ENCODE measurements at regions not wholly inside any gene's neighbourhood (a gene's known extent, or its start where the extent isn't known, plus 50 kb on each side); places are given as distances from the start of the nearest gene placed in this dataset.

DNA sequence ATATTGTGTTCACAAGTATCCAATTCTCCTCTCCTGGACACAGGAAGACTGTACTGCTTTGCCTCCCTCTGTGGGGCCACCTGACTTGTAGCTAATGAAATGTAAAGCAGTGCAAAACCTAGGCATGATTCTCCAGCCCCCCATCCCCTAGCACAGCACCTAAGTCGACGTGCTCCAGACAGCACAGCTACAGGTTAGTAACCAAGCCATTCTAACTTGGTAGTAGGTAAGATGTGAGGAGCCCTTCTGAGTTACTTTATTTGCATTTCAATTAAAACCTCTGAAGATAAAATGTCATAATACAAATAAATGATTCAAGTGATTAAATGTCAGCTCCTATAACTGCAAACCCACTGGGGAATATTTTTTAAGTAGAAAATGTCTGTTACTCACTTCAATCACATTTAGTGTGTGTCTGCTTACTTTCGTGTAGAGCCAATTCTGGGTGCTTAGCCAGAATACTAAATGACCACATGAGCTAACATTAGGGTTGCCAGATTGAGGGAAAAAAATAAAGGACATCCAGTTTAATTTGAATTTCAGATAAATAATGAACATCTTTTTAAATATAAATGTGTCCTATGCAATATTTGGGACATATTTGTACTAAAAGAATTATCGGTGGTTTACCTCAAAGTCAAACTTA, 64.8 kb upstream of the HIF1A start:
- TF ChIP-seq, protein P1, sequence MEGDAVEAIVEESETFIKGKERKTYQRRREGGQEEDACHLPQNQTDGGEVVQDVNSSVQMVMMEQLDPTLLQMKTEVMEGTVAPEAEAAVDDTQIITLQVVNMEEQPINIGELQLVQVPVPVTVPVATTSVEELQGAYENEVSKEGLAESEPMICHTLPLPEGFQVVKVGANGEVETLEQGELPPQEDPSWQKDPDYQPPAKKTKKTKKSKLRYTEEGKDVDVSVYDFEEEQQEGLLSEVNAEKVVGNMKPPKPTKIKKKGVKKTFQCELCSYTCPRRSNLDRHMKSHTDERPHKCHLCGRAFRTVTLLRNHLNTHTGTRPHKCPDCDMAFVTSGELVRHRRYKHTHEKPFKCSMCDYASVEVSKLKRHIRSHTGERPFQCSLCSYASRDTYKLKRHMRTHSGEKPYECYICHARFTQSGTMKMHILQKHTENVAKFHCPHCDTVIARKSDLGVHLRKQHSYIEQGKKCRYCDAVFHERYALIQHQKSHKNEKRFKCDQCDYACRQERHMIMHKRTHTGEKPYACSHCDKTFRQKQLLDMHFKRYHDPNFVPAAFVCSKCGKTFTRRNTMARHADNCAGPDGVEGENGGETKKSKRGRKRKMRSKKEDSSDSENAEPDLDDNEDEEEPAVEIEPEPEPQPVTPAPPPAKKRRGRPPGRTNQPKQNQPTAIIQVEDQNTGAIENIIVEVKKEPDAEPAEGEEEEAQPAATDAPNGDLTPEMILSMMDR (IDR thresholded peaks at IDR 0.05) = no peak
- TF ChIP-seq MAFK (IDR thresholded peaks at IDR 0.05; ENCODE audit: partially characterized antibody) = no peak
- no peak for TF ChIP-seq RFX5 (IDR thresholded peaks at IDR 0.05)
- TF ChIP-seq RAD21 (conservative IDR thresholded peaks at IDR 0.05 in 1 of 2, IDR thresholded peaks at IDR 0.05 in 1 of 2) = no peak
- TF ChIP-seq, protein P2, sequence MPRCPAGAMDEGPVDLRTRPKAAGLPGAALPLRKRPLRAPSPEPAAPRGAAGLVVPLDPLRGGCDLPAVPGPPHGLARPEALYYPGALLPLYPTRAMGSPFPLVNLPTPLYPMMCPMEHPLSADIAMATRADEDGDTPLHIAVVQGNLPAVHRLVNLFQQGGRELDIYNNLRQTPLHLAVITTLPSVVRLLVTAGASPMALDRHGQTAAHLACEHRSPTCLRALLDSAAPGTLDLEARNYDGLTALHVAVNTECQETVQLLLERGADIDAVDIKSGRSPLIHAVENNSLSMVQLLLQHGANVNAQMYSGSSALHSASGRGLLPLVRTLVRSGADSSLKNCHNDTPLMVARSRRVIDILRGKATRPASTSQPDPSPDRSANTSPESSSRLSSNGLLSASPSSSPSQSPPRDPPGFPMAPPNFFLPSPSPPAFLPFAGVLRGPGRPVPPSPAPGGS (IDR thresholded peaks at IDR 0.05) = no peak
- no peak for TF ChIP-seq ESRRA (IDR thresholded peaks at IDR 0.05; ENCODE audit: borderline replicate concordance, low read length)
- TF ChIP-seq MYC (IDR thresholded peaks at IDR 0.05; ENCODE audit: borderline replicate concordance, low read length) = no peak
- TF ChIP-seq POLR2AphosphoS2 (conservative IDR thresholded peaks at IDR 0.05; ENCODE audit: low read length) = no peak
- TF ChIP-seq, protein P3, sequence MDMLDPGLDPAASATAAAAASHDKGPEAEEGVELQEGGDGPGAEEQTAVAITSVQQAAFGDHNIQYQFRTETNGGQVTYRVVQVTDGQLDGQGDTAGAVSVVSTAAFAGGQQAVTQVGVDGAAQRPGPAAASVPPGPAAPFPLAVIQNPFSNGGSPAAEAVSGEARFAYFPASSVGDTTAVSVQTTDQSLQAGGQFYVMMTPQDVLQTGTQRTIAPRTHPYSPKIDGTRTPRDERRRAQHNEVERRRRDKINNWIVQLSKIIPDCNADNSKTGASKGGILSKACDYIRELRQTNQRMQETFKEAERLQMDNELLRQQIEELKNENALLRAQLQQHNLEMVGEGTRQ (IDR thresholded peaks at IDR 0.05) = no peak

All from A549 (cell line).